ENCODE measurements at regions not wholly inside any gene's neighbourhood (a gene's known extent, or its start where the extent isn't known, plus 50 kb on each side); places are given as distances from the start of the nearest gene placed in this dataset.

GRCh38 chr11:101786916-101787315 is 127.9 kb upstream of the CEP126 start:
- WGBS (ENCODE audit: extremely low coverage, insufficient read length, low lambda C conversion rate): no CpG with 5 or more reads among the region's 1 CpG
- H2BK5ac ChIP-seq (ENCODE audit: insufficient read length, low read length): no peak overlapping the region
- H4K5ac ChIP-seq (ENCODE audit: insufficient read length, low read depth, low read length): no peak overlapping the region
- H2AFZ ChIP-seq (ENCODE audit: low read length): no peak overlapping the region
- Mint-ChIP-seq H3K4me3 (no peak overlapping the region), H3K27ac (no peak overlapping the region), H3K4me1 (0 out of 4 replicates have a peak, but pooled peaks cover 0 to 2% of the 10 kb centered on the region in 2 experiments), H3K36me3 (ENCODE audit: insufficient read depth in 1 of 3, low read depth in 3 of 3) (peaks cover 4 to 15% (median 5%) of the 10 kb centered on the region in 3 experiments; a peak in 6 of 7 replicates), H3K27me3 (ENCODE audit: low read depth) (no peaks in the 10 kb centered on the region), H3K9me3 (peaks cover 7 to 10% of the 10 kb centered on the region in 2 experiments)
- no peaks in the 10 kb centered on the region for H3K9me3 ChIP-seq (ENCODE audit: control insufficient read depth, low read depth, low read length)
- H3T11ph ChIP-seq (ENCODE audit: low read length): no peak overlapping the region
- no peaks in the 10 kb centered on the region for H3K4me1 ChIP-seq (ENCODE audit: insufficient read depth, low read length)
- H3K27ac ChIP-seq (ENCODE audit: insufficient read length, low read depth, low read length): no peak overlapping the region
- no peak overlapping the region for H3K23ac ChIP-seq (ENCODE audit: insufficient read length, low read depth, low read length)
- no peak overlapping the region for H3K56ac ChIP-seq (ENCODE audit: insufficient read length, low read depth, low read length)
- H4K8ac ChIP-seq (replicated peaks; ENCODE audit: insufficient read length, low read depth, low read length): no peak overlapping the region
- no peak for TF ChIP-seq CTCF (conservative IDR thresholded peaks at IDR 0.05)
- no peaks in the 10 kb centered on the region for H3K23me2 ChIP-seq (ENCODE audit: insufficient read length, low read depth, low read length, poor library complexity, severe bottlenecking)
- no peak overlapping the region for H4K91ac ChIP-seq (ENCODE audit: insufficient read length, low read depth, low read length)
- H3K9ac ChIP-seq (ENCODE audit: extremely low read depth, insufficient read length, low read length): no peak overlapping the region
- no peak for DNase-seq
- H3K27me3 ChIP-seq (ENCODE audit: insufficient read depth, low read length): no peaks in the 10 kb centered on the region
- no peak overlapping the region for H2BK20ac ChIP-seq (ENCODE audit: low read depth, low read length, poor library complexity, severe bottlenecking)
- no peaks in the 10 kb centered on the region for H4K20me1 ChIP-seq (ENCODE audit: control insufficient read depth, insufficient read depth, insufficient read length)
- no peak overlapping the region for H2BK15ac ChIP-seq (ENCODE audit: low read depth, low read length)
- H2BK120ac ChIP-seq (ENCODE audit: low read depth, low read length, poor library complexity, severe bottlenecking): no peak overlapping the region
- H3K4me2 ChIP-seq (ENCODE audit: insufficient read depth, insufficient read length, low read length): no peak overlapping the region
- no peaks in the 10 kb centered on the region for H3K79me2 ChIP-seq (ENCODE audit: insufficient read depth, low read length)
- no peaks in the 10 kb centered on the region for H3K79me1 ChIP-seq (ENCODE audit: insufficient read depth, low read depth, low read length, poor library complexity, severe bottlenecking)
- H3K4ac ChIP-seq (ENCODE audit: low read depth, low read length): no peak overlapping the region
- no peak overlapping the region for H3K14ac ChIP-seq (ENCODE audit: insufficient read depth, low read length)
- no peak overlapping the region for H2BK12ac ChIP-seq (ENCODE audit: insufficient read length, low read depth, low read length)
- no peak overlapping the region for H3K18ac ChIP-seq (ENCODE audit: insufficient read length, low read depth, low read length)
- H2AK5ac ChIP-seq (ENCODE audit: insufficient read length, low read length): no peak overlapping the region

All from H9 (cell line).